ENCODE measurements at regions not wholly inside any gene's neighbourhood (a gene's known extent, or its start where the extent isn't known, plus 50 kb on each side); places are given as distances from the start of the nearest gene placed in this dataset.
"Not testable (repeated sequence)": the region's sequence is repeated elsewhere in the genome, so short reads cannot be mapped to it uniquely, and the experiment has no call there.

- no peak for DNase-seq (ENCODE audit: low read depth)
These were observed 217.5 kb upstream of the SEL1L start for GRCh38 chr14:81751198-81751597.

GRCh38 chr14:81759541-81759940 is 225.9 kb upstream of the SEL1L start:
- DNase-seq (ENCODE audit: low read depth) = no peak

GRCh38 chr14:81765651-81766275 is 232.1 kb upstream of the SEL1L start:
- no peak for DNase-seq (ENCODE audit: low read depth)

- DNase-seq (ENCODE audit: low read depth) = no peak
These were observed 232.8 kb upstream of the SEL1L start for GRCh38 chr14:81766321-81766915.

GRCh38 chr14:81767266-81767995 is 233.8 kb upstream of the SEL1L start:
- DNase-seq (ENCODE audit: low read depth) = no peak

GRCh38 chr14:81771651-81772275 is 238.1 kb upstream of the SEL1L start:
- no peak for DNase-seq (ENCODE audit: low read depth)

GRCh38 chr14:81772381-81772780 is 238.7 kb upstream of the SEL1L start:
- DNase-seq (ENCODE audit: low read depth) = no peak

GRCh38 chr14:81776531-81776930 is 242.9 kb upstream of the SEL1L start:
- no peak for DNase-seq (ENCODE audit: low read depth)

- not testable (repeated sequence) for DNase-seq (ENCODE audit: low read depth)
These were observed 248.1 kb upstream of the SEL1L start for GRCh38 chr14:81781798-81782197.

GRCh38 chr14:81784084-81784483 is 250.4 kb upstream of the SEL1L start:
- no peak for DNase-seq (ENCODE audit: low read depth)

- DNase-seq (ENCODE audit: low read depth) = no peak
These were observed 263.7 kb upstream of the SEL1L start for GRCh38 chr14:81797315-81797714.

GRCh38 chr14:81801921-81802320 is 268.3 kb upstream of the SEL1L start:
- DNase-seq (ENCODE audit: low read depth) = no peak

GRCh38 chr14:81802341-81802740 is 268.7 kb upstream of the SEL1L start:
- DNase-seq (ENCODE audit: low read depth) = no peak

- DNase-seq (ENCODE audit: low read depth) = no peak
These were observed 272.1 kb upstream of the SEL1L start for GRCh38 chr14:81805785-81806184.

GRCh38 chr14:81811705-81812269 is 278.1 kb upstream of the SEL1L start:
- no peak for DNase-seq (ENCODE audit: low read depth)

- DNase-seq (ENCODE audit: low read depth) = no peak
These were observed 284.6 kb upstream of the SEL1L start for GRCh38 chr14:81818271-81818670.

- DNase-seq (ENCODE audit: low read depth) = no peak
These were observed 285.7 kb upstream of the SEL1L start for GRCh38 chr14:81819344-81819743.

GRCh38 chr14:81819910-81820309 is 286.3 kb upstream of the SEL1L start:
- DNase-seq (ENCODE audit: low read depth) = no peak

GRCh38 chr14:81826081-81826480 is 292.4 kb upstream of the SEL1L start:
- no peak for DNase-seq (ENCODE audit: low read depth)

- no peak for DNase-seq (ENCODE audit: low read depth)
These were observed 295.8 kb upstream of the SEL1L start for GRCh38 chr14:81829447-81829846.

GRCh38 chr14:81831128-81831820 is 297.6 kb upstream of the SEL1L start:
- no peak for DNase-seq (ENCODE audit: low read depth)

GRCh38 chr14:81834308-81834707 is 300.7 kb upstream of the SEL1L start:
- no peak for DNase-seq (ENCODE audit: low read depth)

Data from M059J (cell line).